B cell (primary cell): ENCODE measurements at regions not wholly inside any gene's neighbourhood (a gene's known extent, or its start where the extent isn't known, plus 50 kb on each side); places are given as distances from the start of the nearest gene placed in this dataset.

Experiments
- ATAC-seq: fragments of 200-7000 bp; cut with Tn5 transposase; one replicate; pipeline ENCODE4 v1.10.0; 2021; ENCODE audit warnings: low read depth, mild to moderate bottlenecking, moderate number of reproducible peaks, moderate library complexity
- CTCF ChIA-PET: fragments of 350-600 bp; sonication (Branson Sonifier 250); formaldehyde crosslinking; loops from one replicate; lab custom pipeline; 2021; ENCODE audit warnings: antibody characterized with exemption, inconsistent platforms; lab: Charles Lee
- POLR2A ChIA-PET: fragments of 350-600 bp; sonication (Branson Sonifier 250); formaldehyde crosslinking; loops from one replicate; lab custom pipeline; 2021; ENCODE audit warnings: antibody characterized with exemption; lab: Charles Lee
- DNase-seq: peaks from one replicate; pipeline ENCODE4 v3.0.0; 2013
- H2AFZ ChIP-seq: 2 replicates; pipeline ENCODE4 v1.6.1; 2012; ENCODE audit warnings: mild to moderate bottlenecking, low read depth, low read length; ENCODE audit not compliant: insufficient read depth, poor library complexity, severe bottlenecking
- H3K27ac ChIP-seq, 2 donors: 1 replicate in 1 of 2; 2 replicates in 1 of 2; pipeline ENCODE4 v1.5.1; 2012 to 2013; ENCODE audit warnings: low read length in 2 of 2, mild to moderate bottlenecking in 2 of 2, moderate library complexity in 1 of 2
- H3K27me3 ChIP-seq, 4 experiments: fragments of 200-600 bp in 1 of 4; sonication (generic) in 1 of 4; replicated peaks in 1 of 4; 1 replicate in 2 of 4; 2 replicates in 2 of 4; pipeline versions ENCODE4 v1.6.1 to v1.7.0; 2013 to 2016; ENCODE audit warnings: low read length in 3 of 4, mild to moderate bottlenecking in 2 of 4, mixed read lengths in 1 of 4, moderate library complexity in 1 of 4; ENCODE audit not compliant: insufficient read depth in 4 of 4, control insufficient read depth in 3 of 4; ENCODE audit errors: control extremely low read depth in 1 of 4
- H3K36me3 ChIP-seq, 2 experiments: replicated peaks in 1 of 2; 1 replicate in 1 of 2; 2 replicates in 1 of 2; pipeline versions ENCODE4 v1.6.1 to v1.7.1; 2013; ENCODE audit warnings: low read length in 1 of 2; ENCODE audit not compliant: insufficient read depth in 2 of 2, control insufficient read depth in 1 of 2; ENCODE audit errors: control extremely low read depth in 1 of 2, extremely low read depth in 1 of 2
- H3K4me1 ChIP-seq, 2 donors: fragments of 200-600 bp in 1 of 2; sonication (generic) in 1 of 2; 1 replicate in 1 of 2; 2 replicates in 1 of 2; pipeline versions ENCODE4 v1.5.1 to v1.6.1; 2013 to 2017; ENCODE audit warnings: low read length in 2 of 2; ENCODE audit not compliant: control insufficient read depth in 2 of 2, insufficient read depth in 2 of 2
- H3K4me2 ChIP-seq: replicated peaks from 2 replicates; pipeline ENCODE3; 2012; ENCODE audit warnings: mild to moderate bottlenecking, low read depth, low read length; ENCODE audit not compliant: poor library complexity, severe bottlenecking
- H3K4me3 ChIP-seq, 5 experiments: fragments of 200-600 bp in 1 of 5; sonication (generic) in 1 of 5; 1 replicate in 3 of 5; 2 replicates in 2 of 5; pipeline versions ENCODE4 v1.5.1 to v1.7.0; 2011 to 2016; ENCODE audit warnings: low read length in 4 of 5, mild to moderate bottlenecking in 4 of 5, low read depth in 2 of 5, control low read depth in 1 of 5, moderate library complexity in 1 of 5; ENCODE audit not compliant: insufficient read depth in 1 of 5; ENCODE audit errors: control extremely low read depth in 1 of 5, extremely low read depth in 1 of 5
- H3K79me2 ChIP-seq: fragments of 200-600 bp; sonication (generic); one replicate; pipeline ENCODE4 v1.6.0; 2016; ENCODE audit warnings: low read length; ENCODE audit not compliant: control insufficient read depth, insufficient read depth
- H3K9ac ChIP-seq: fragments of 200-600 bp; sonication (generic); 2 replicates; pipeline ENCODE4 v1.6.1; 2017; ENCODE audit warnings: mild to moderate bottlenecking, low read length, moderate library complexity
- H3K9me3 ChIP-seq, 3 donors: one replicate each; pipeline versions ENCODE4 v1.6.1 to v1.7.1; 2013; ENCODE audit warnings: low read length in 2 of 3; ENCODE audit not compliant: control insufficient read depth in 2 of 3, insufficient read depth in 1 of 3; ENCODE audit errors: control extremely low read depth in 1 of 3
- H4K20me1 ChIP-seq: 2 replicates; pipeline ENCODE4 v1.6.0; 2012; ENCODE audit warnings: mild to moderate bottlenecking, low read length; ENCODE audit not compliant: insufficient read depth, control insufficient read depth, poor library complexity, severe bottlenecking
- H3K27ac Mint-ChIP-seq: one replicate; pipeline ENCODE4 v1.8.0; 2021; ENCODE audit warnings: mixed read lengths
- H3K27me3 Mint-ChIP-seq: one replicate; pipeline ENCODE4 v1.8.0; 2021; ENCODE audit warnings: mixed read lengths
- H3K4me1 Mint-ChIP-seq: one replicate; pipeline ENCODE4 v1.8.0; 2021; ENCODE audit warnings: mixed read lengths
- H3K4me3 Mint-ChIP-seq: one replicate; pipeline ENCODE4 v1.8.0; 2021; ENCODE audit warnings: mixed read lengths
- H3K9me3 Mint-ChIP-seq: one replicate; pipeline ENCODE4 v1.8.0; 2022; ENCODE audit warnings: mixed read lengths; ENCODE audit not compliant: insufficient read depth
- CTCF ChIP-seq: fragments of 200-600 bp; IDR thresholded peaks from one replicate; pipeline ENCODE4 v1.8.0; 2022; ENCODE audit warnings: antibody characterized with exemption, mild to moderate bottlenecking
- EZH2 ChIP-seq: IDR thresholded peaks from 2 replicates; pipeline ENCODE4 v1.6.1; 2012; ENCODE audit warnings: borderline replicate concordance, low read depth, mild to moderate bottlenecking, moderate library complexity, low read length; ENCODE audit not compliant: insufficient read depth, poor library complexity, severe bottlenecking
- whole genome bisulfite sequencing: methylation state at CpG from one replicate; pipeline ENCODE4 v1.1.5; 2013; ENCODE audit warnings: missing lambda C conversion rate; ENCODE audit not compliant: insufficient coverage; 5-methylcytosine and 5-hydroxymethylcytosine counted together
- intact Hi-C: fragments of 100-400 bp; cut with micrococcal nuclease; formaldehyde crosslinking; loops from one replicate; pipeline ENCODE4 v1.10.0; 2022

- H3K9me3 Mint-ChIP-seq, result no peaks in the 10 kb centered on the region
- intact Hi-C loops, result no loop called here
- Histone ChIP-seq H3K27me3 (no peaks in the 10 kb centered on the region), H3K4me3 (no peak overlapping the region), H3K4me2 (no peak overlapping the region), H3K4me1 (no peaks in the 10 kb centered on the region), H3K79me2 (no peaks in the 10 kb centered on the region), H3K36me3 (no peaks in the 10 kb centered on the region), H2AFZ (no peak overlapping the region), H3K27ac (no peak overlapping the region), H3K9ac (no peak overlapping the region), H4K20me1 (no peaks in the 10 kb centered on the region), H3K9me3 (peaks cover 0 to 8% (median 0%) of the 10 kb centered on the region in 3 donors)
- WGBS, result 86% methylated on average over 4 of the region's 4 CpGs
- no peak for TF ChIP-seq EZH2
- no peak for TF ChIP-seq CTCF
- H3K4me1 Mint-ChIP-seq, result no peaks in the 10 kb centered on the region
- CTCF ChIA-PET, result no interaction called here
- H3K27ac Mint-ChIP-seq, result no peak overlapping the region
- POLR2A ChIA-PET, result no interaction called here
- ATAC-seq (no peak), DNase-seq (no peak)
- H3K4me3 Mint-ChIP-seq, result no peak overlapping the region
- H3K27me3 Mint-ChIP-seq, result no peaks in the 10 kb centered on the region
These were observed 321.0 kb upstream of the HSF2 start for GRCh38 chr6:122078481-122078880.

GRCh38 chr6:122079916-122080315 lies 319.5 kb upstream of the HSF2 start:
- DNase-seq (no peak), ATAC-seq (no peak)
- Histone ChIP-seq H4K20me1 (no peaks in the 10 kb centered on the region), H3K36me3 (no peaks in the 10 kb centered on the region), H3K9me3 (peaks cover 0 to 8% (median 0%) of the 10 kb centered on the region in 3 donors), H3K27ac (no peak overlapping the region), H3K4me2 (no peak overlapping the region), H2AFZ (no peak overlapping the region), H3K79me2 (no peaks in the 10 kb centered on the region), H3K4me1 (no peaks in the 10 kb centered on the region), H3K4me3 (no peak overlapping the region), H3K9ac (no peak overlapping the region), H3K27me3 (no peaks in the 10 kb centered on the region)
- POLR2A ChIA-PET, result no interaction called here
- Mint-ChIP-seq H3K4me1 (no peaks in the 10 kb centered on the region), H3K9me3 (no peaks in the 10 kb centered on the region), H3K4me3 (no peak overlapping the region), H3K27ac (no peak overlapping the region), H3K27me3 (no peaks in the 10 kb centered on the region)
- intact Hi-C loops, result no loop called here
- CTCF ChIA-PET, result no interaction called here
- no CpG with 5 or more reads among the region's 3 CpGs for WGBS
- TF ChIP-seq CTCF, result no peak
- no peak for TF ChIP-seq EZH2
